ENCODE measurements at regions not wholly inside any gene's neighbourhood (a gene's known extent, or its start where the extent isn't known, plus 50 kb on each side); places are given as distances from the start of the nearest gene placed in this dataset.
"Not testable (repeated sequence)": the region's sequence is repeated elsewhere in the genome, so short reads cannot be mapped to it uniquely, and the experiment has no call there.

DNA sequence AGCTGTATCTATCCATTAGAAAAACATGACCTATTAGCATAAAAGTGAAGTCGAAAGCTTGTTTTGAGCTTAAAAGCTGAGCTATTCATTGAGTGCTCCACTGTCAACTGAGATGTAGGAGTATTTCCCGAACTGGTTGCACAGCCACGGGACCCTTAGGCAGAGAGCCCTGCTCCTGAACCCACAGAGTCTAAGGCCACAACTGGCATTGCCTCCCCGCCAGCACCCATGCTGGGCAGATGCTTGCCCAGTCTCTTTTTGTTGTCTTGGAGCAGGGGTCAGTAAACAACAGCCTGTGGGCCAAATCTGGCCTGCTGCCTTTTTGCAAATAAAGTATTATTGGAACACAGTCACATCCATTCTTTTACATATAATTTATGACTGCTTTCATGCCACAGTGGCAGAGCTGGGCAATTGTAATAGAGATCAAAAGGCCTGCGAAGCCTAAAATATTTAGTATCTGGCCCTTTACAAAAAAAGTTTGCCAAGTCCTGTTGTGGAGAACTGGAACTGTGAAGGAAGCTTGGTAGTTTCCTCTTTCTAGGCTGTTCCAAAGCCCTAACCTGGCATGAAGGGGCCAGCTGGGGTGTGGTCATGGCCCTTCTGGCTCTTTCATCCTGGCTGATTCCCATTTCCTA lies 58.4 kb upstream of the WAPL start:
- ATAC-seq (replicated peaks in 6 of 8): peak in 1 of 8 experiments; percentile 65
- in situ Hi-C loops (cut with MboI; ENCODE audit: low pct_unique_long_range_greater_than_20kb in 2 of 9, low sequenced_read_pairs in 9 of 9, unreplicated experiment in 9 of 9): loop anchor here in 4 of 9 experiments (10.0 to 25.0 kb wide), 2 partner anchors 168 to 185 kb away; no protein-coding TSS in a partner anchor
- Histone ChIP-seq H3K4me1 (replicated peaks in 1 of 2) (no peaks in the 10 kb centered on the region), H3K4me3 (no peak overlapping the region), H3K27ac (no peak overlapping the region)
- WGBS, 10 experiments: 44 to 100% (median 71%) methylated on average over 1 to 5 of the region's 5 CpGs

DNA sequence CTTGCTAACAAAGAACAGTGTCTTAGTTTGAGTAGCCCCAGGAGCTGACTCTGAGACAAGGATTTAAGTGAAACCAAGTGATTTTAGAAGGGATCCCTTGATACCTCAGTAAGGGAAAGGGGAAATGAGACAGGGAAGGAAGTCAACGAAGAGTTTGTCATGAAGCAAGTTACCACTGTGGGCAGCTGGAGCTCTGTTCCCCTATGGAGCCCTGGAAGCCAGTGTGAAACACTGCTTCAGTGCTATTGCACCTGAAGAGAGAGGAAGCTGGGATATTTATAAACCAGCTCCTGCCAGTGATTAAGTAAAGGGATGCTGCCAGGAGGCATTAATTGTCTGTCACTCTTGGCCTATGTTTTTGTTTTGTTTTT lies 58.9 kb upstream of the WAPL start:
- WGBS, 10 experiments: 17 to 80% (median 39%) methylated on average over 1 of the region's 1 CpG; no CpG with 5 or more reads in 6 of the 10 experiments
- H3K4me1 ChIP-seq (replicated peaks in 1 of 2): no peaks in the 10 kb centered on the region
- no peak overlapping the region for H3K4me3 ChIP-seq
- no peak overlapping the region for H3K27ac ChIP-seq
- in situ Hi-C loops (cut with MboI; ENCODE audit: low pct_unique_long_range_greater_than_20kb in 2 of 9, low sequenced_read_pairs in 9 of 9, unreplicated experiment in 9 of 9): loop anchor here in 4 of 9 experiments (10.0 to 25.0 kb wide), 2 partner anchors 168 to 186 kb away; no protein-coding TSS in a partner anchor
- no peak for ATAC-seq (replicated peaks in 6 of 8)

- 42 to 87% (median 73%) methylated on average over 2 to 3 of the region's 4 CpGs; no CpG with 5 or more reads in 5 of the 10 experiments for WGBS, 10 experiments
- Histone ChIP-seq H3K4me3 (no peak overlapping the region), H3K4me1 (replicated peaks in 1 of 2) (no peaks in the 10 kb centered on the region), H3K27ac (no peak overlapping the region)
- in situ Hi-C loops (cut with MboI; ENCODE audit: low pct_unique_long_range_greater_than_20kb in 2 of 9, low sequenced_read_pairs in 9 of 9, unreplicated experiment in 9 of 9): loop anchor here in 4 of 9 experiments (10.0 to 25.0 kb wide), 2 partner anchors 172 to 189 kb away; no protein-coding TSS in a partner anchor
- peak in 1 of 8 experiments; percentile 28 for ATAC-seq (replicated peaks in 6 of 8)
Measured at GRCh38 chr10:86583983-86584382, 62.4 kb upstream of the WAPL start.

- Histone ChIP-seq H3K27ac (no peak overlapping the region), H3K4me3 (no peak overlapping the region), H3K4me1 (replicated peaks in 1 of 2) (no peaks in the 10 kb centered on the region)
- WGBS, 10 experiments: 0 to 100% (median 52%) methylated on average over 1 to 5 of the region's 13 CpGs; no CpG with 5 or more reads in 4 of the 10 experiments
- in situ Hi-C loops (cut with MboI; ENCODE audit: low pct_unique_long_range_greater_than_20kb in 2 of 9, low sequenced_read_pairs in 9 of 9, unreplicated experiment in 9 of 9): loop anchor here in 4 of 9 experiments (10.0 to 25.0 kb wide), 2 partner anchors 173 to 190 kb away; no protein-coding TSS in a partner anchor
- ATAC-seq (replicated peaks in 6 of 8): peak; percentile 84 to 99 (median 92)
Measured at GRCh38 chr10:86585037-86585929, 63.7 kb upstream of the WAPL start.

DNA sequence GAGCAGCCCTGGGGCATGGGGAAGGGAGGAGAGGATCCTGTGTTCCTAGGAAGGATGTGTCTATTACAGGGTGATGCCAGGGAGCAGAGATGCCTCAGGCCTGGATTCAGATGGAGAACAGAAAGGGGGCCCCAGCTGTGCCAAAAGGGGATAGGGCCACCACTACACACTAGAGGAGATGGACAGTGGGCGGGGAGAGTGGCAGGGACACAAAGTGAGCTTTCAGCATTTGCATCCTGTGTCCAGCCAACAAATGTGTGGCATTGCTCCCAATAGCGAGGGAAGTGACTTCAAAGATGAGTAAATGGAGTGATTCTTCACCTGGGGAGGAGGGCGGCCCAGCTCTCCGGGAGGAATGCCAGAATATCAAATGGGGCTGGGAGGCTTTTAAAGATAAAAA lies 64.9 kb upstream of the WAPL start:
- ATAC-seq (replicated peaks in 6 of 8): no peak
- WGBS, 10 experiments: 40 to 80% (median 73%) methylated on average over 1 to 4 of the region's 4 CpGs; no CpG with 5 or more reads in 4 of the 10 experiments
- in situ Hi-C loops (cut with MboI; ENCODE audit: low pct_unique_long_range_greater_than_20kb in 2 of 9, low sequenced_read_pairs in 9 of 9, unreplicated experiment in 9 of 9): loop anchor here in 4 of 9 experiments (10.0 to 25.0 kb wide), 2 partner anchors 174 to 192 kb away; no protein-coding TSS in a partner anchor
- H3K4me1 ChIP-seq (replicated peaks in 1 of 2): no peaks in the 10 kb centered on the region
- no peak overlapping the region for H3K4me3 ChIP-seq
- no peak overlapping the region for H3K27ac ChIP-seq

- in situ Hi-C loops (cut with MboI; ENCODE audit: low pct_unique_long_range_greater_than_20kb in 2 of 9, low sequenced_read_pairs in 9 of 9, unreplicated experiment in 9 of 9): loop anchor here in 4 of 9 experiments (10.0 to 25.0 kb wide), 2 partner anchors 176 to 194 kb away; no protein-coding TSS in a partner anchor
- ATAC-seq (replicated peaks in 6 of 8); H3K4me1 ChIP-seq (replicated peaks in 1 of 2); H3K27ac ChIP-seq; H3K4me3 ChIP-seq: not testable (repeated sequence)
- 67 to 100% (median 85%) methylated on average over 1 to 10 of the region's 14 CpGs; no CpG with 5 or more reads in 2 of the 10 experiments for WGBS, 10 experiments
Measured at GRCh38 chr10:86588781-86589180, 65.6 kb upstream of the OPN4 start.

DNA sequence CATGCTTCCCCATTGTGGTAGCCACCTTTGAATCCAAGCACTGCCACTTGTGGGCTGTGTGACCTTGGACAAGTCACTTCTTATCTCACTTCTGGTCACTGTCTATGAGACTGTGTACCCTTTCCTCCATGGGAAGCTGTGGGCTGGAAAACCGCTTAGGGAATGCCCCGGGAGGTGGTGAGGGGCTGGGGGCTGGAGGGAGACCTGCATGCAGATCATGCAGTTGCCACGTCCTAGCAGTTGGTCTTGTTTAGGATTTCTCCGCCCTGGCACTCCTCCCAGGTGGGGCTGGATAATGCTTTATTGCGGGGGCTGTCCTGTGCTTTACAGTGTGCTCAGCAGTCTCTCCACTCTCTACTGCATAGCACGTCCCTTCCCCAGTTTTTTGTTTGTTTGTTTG lies 62.9 kb upstream of the OPN4 start:
- Histone ChIP-seq H3K4me1 (replicated peaks in 1 of 2) (no peaks in the 10 kb centered on the region), H3K4me3 (no peak overlapping the region), H3K27ac (no peak overlapping the region)
- ATAC-seq (replicated peaks in 6 of 8): no peak
- in situ Hi-C loops (cut with MboI; ENCODE audit: low pct_unique_long_range_greater_than_20kb in 2 of 9, low sequenced_read_pairs in 9 of 9, unreplicated experiment in 9 of 9): loop anchor here in 2 of 9 experiments (25.0 kb wide), 1 partner anchor 179 kb away; no protein-coding TSS in a partner anchor
- WGBS, 10 experiments: 20 to 84% (median 55%) methylated on average over 1 to 3 of the region's 6 CpGs; no CpG with 5 or more reads in 4 of the 10 experiments

DNA sequence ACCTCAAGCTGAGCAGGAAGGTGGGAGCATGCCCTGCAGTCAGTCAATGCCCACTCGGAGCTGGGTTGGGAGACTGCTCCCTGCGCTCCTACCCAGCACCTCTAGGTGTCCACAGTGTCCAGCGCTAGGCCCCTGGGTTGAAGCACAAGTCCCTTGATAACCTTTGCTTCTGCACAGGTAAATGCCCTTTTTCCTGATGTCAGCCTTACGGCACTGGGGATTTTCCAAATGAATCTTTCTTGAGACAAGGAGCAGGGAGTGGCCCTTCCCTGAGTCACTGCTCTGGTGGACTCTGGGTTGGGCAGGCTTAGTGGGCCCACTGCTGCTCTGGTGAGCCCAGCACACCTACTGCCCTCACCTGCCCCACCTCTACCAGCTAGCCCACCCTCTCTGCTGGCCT lies 61.9 kb upstream of the OPN4 start:
- ATAC-seq (replicated peaks in 6 of 8): peak in 2 of 8 experiments; percentile 17 to 53
- H3K27ac ChIP-seq: no peak overlapping the region
- no peaks in the 10 kb centered on the region for H3K4me1 ChIP-seq (replicated peaks in 1 of 2)
- 53 to 100% (median 74%) methylated on average over 1 to 4 of the region's 4 CpGs; no CpG with 5 or more reads in 6 of the 10 experiments for WGBS, 10 experiments
- H3K4me3 ChIP-seq: no peak overlapping the region
- in situ Hi-C loops (cut with MboI; ENCODE audit: low pct_unique_long_range_greater_than_20kb in 2 of 9, low sequenced_read_pairs in 9 of 9, unreplicated experiment in 9 of 9): loop anchor here in 2 of 9 experiments (25.0 kb wide), 1 partner anchor 180 kb away; no protein-coding TSS in a partner anchor

DNA sequence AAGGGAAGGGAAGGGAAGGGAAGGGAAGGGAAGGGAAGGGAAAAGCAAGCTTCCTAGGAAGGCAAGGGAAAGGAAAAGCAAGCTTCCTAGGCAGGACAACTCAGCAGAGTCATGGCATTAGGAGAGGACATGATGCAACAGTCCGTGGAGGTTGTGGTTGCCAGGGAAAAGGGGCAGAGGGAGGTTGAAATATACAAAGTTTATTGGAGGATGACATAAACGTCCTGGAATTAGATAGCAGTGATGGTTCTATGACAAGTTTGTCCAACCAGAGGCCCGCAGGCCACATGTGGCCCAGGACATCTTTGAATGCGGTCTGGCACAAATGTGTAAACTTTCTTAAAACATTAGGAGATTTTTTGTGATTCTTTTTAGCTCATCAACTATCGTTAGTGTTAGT lies 59.8 kb upstream of the OPN4 start:
- in situ Hi-C loops (cut with MboI; ENCODE audit: low pct_unique_long_range_greater_than_20kb in 2 of 9, low sequenced_read_pairs in 9 of 9, unreplicated experiment in 9 of 9): loop anchor here in 2 of 9 experiments (25.0 kb wide), 1 partner anchor 182 kb away; no protein-coding TSS in a partner anchor
- Histone ChIP-seq H3K4me1 (replicated peaks in 1 of 2) (no peaks in the 10 kb centered on the region), H3K27ac (no peak overlapping the region), H3K4me3 (no peak overlapping the region)
- 54 to 100% (median 98%) methylated on average over 1 to 5 of the region's 5 CpGs; no CpG with 5 or more reads in 2 of the 10 experiments for WGBS, 10 experiments
- no peak for ATAC-seq (replicated peaks in 6 of 8)

DNA sequence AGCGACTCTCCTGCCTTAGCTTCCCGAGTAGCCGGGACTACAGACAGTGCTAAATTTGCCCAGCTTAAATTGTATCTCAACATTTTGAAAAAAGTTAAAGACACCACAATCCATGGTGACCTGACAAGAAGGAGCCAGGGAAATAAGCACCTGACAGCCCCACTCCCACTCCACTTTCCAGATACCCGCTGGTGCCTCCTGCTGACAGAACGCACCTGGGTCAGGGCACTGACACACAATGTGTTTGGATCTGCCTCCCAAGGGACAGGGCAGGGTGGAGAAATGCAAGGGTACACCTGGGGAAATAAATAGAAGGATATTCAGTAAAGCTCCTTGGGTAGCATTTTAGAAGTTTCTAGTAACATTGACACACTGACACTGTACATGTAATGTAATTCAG lies 58.9 kb upstream of the OPN4 start:
- WGBS, 10 experiments: 59 to 100% (median 96%) methylated on average over 3 to 5 of the region's 5 CpGs; no CpG with 5 or more reads in 3 of the 10 experiments
- ATAC-seq (replicated peaks in 6 of 8): no peak
- in situ Hi-C loops (cut with MboI; ENCODE audit: low pct_unique_long_range_greater_than_20kb in 2 of 9, low sequenced_read_pairs in 9 of 9, unreplicated experiment in 9 of 9): loop anchor here in 2 of 9 experiments (25.0 kb wide), 1 partner anchor 183 kb away; no protein-coding TSS in a partner anchor
- Histone ChIP-seq H3K4me1 (replicated peaks in 1 of 2) (no peaks in the 10 kb centered on the region), H3K27ac (no peak overlapping the region), H3K4me3 (no peak overlapping the region)

DNA sequence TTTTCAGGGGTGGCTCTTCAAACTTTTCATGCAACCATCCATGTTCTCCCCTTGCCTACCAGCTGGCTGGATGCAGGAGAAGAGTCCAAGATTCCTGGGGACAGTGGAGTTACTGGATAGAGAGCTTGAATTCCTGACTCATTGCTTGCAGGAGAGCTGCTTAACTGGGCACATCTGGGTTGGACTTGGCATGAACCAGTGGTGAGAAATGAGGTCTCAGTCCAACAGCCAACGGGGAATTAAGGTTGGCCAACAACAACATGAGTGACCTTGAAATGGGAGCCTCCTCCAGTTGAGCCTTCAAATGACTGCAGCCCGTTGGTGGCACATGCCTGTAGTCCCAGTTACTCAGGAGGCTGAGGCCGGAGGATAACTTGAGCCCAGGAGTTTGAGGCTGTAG lies 58.1 kb upstream of the OPN4 start:
- no peak for ATAC-seq (replicated peaks in 6 of 8)

DNA sequence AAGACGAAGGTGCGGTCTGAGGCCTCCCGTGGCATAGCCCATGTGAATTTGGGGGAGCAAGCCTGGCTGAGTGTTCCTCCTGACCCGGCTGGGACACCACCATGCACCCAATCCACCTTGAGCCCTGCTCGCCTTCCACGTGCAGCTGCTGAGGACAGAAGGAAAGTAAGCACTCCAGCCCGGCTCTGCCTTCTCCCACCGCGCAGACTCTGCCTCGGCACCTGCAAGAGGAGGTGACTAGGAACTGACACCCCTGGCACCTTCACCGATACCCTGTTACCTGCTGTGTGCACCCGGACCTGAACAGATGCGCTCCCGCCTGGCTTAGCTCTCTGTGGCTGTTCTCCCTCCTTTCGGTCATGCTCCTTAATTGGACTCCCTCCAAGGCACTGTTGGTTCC lies 57.0 kb upstream of the OPN4 start:
- ATAC-seq (replicated peaks in 6 of 8): no peak
- Histone ChIP-seq H3K27ac (no peak overlapping the region), H3K4me3 (no peak overlapping the region), H3K4me1 (replicated peaks in 1 of 2) (no peaks in the 10 kb centered on the region)
- in situ Hi-C loops (cut with MboI; ENCODE audit: low pct_unique_long_range_greater_than_20kb in 2 of 9, low sequenced_read_pairs in 9 of 9, unreplicated experiment in 9 of 9): loop anchor here in 2 of 9 experiments (25.0 kb wide), 1 partner anchor 185 kb away; no protein-coding TSS in a partner anchor
- WGBS, 10 experiments: 20 to 100% (median 68%) methylated on average over 1 to 12 of the region's 15 CpGs

More for the DNA sequence above, 58.1 kb upstream of the OPN4 start:
- no peak overlapping the region for H3K4me3 ChIP-seq
- in situ Hi-C loops (cut with MboI; ENCODE audit: low pct_unique_long_range_greater_than_20kb in 2 of 9, low sequenced_read_pairs in 9 of 9, unreplicated experiment in 9 of 9): loop anchor here in 2 of 9 experiments (25.0 kb wide), 1 partner anchor 184 kb away; no protein-coding TSS in a partner anchor
- H3K27ac ChIP-seq: no peak overlapping the region
- WGBS, 10 experiments: 70 to 100% (median 75%) methylated on average over 1 to 2 of the region's 3 CpGs; no CpG with 5 or more reads in 6 of the 10 experiments
- no peaks in the 10 kb centered on the region for H3K4me1 ChIP-seq (replicated peaks in 1 of 2)

All from motor neuron (in vitro differentiated cells).